OCI-LY3 (cell line): ENCODE measurements at regions not wholly inside any gene's neighbourhood (a gene's known extent, or its start where the extent isn't known, plus 50 kb on each side); places are given as distances from the start of the nearest gene placed in this dataset.

Experiments used
- H2AFZ ChIP-seq: fragments of 200-600, 300-600 bp; shearing (Covaris generic); 2 replicates; pipeline ENCODE4 v1.6.0; 2014; ENCODE audit warnings: antibody characterized with exemption, low read depth, low read length
- H3K27ac ChIP-seq: fragments of 200-600, 300-600 bp; sonication (generic); 2 replicates; pipeline ENCODE4 v1.5.1; 2014; ENCODE audit warnings: mild to moderate bottlenecking, low read length, moderate library complexity, mixed read lengths
- H3K27me3 ChIP-seq: fragments of 200-600, 300-600 bp; sonication (generic); 2 replicates; pipeline ENCODE4 v1.6.1; 2014; ENCODE audit warnings: low read depth, low read length, mixed read lengths
- H3K36me3 ChIP-seq: fragments of 200-600, 300-600 bp; sonication (generic); replicated peaks from 2 replicates; pipeline ENCODE3; 2014; ENCODE audit warnings: low read depth, low read length, mixed read lengths
- H3K4me1 ChIP-seq: fragments of 300-600, 200-600 bp; sonication (generic); 2 replicates; pipeline ENCODE4 v1.6.1; 2014; ENCODE audit warnings: low read length, mixed read lengths
- H3K4me2 ChIP-seq: fragments of 200-600, 300-600 bp; sonication (generic); 2 replicates; pipeline ENCODE4 v1.6.1; 2014; ENCODE audit warnings: low read length, mixed read lengths
- H3K4me3 ChIP-seq: fragments of 300-600, 200-600 bp; sonication (generic); 2 replicates; pipeline ENCODE4 v1.5.1; 2014; ENCODE audit warnings: antibody characterized with exemption, mild to moderate bottlenecking, low read length, moderate library complexity
- H3K79me2 ChIP-seq: fragments of 300-600, 200-600 bp; shearing (Covaris generic); 2 replicates; pipeline ENCODE4 v1.6.1; 2014; ENCODE audit warnings: mild to moderate bottlenecking, low read length, mixed read lengths
- H3K9ac ChIP-seq: fragments of 300-600, 200-600 bp; shearing (Covaris generic); 2 replicates; pipeline ENCODE4 v1.6.0; 2014; ENCODE audit warnings: mild to moderate bottlenecking, low read length, moderate library complexity
- H3K9me3 ChIP-seq: fragments of 200-600, 300-600 bp; shearing (Covaris generic); 2 replicates; pipeline ENCODE4 v1.6.1; 2014; ENCODE audit warnings: low read length, mixed read lengths; ENCODE audit not compliant: insufficient read depth
- H4K20me1 ChIP-seq: fragments of 200-600, 300-600 bp; sonication (generic); 2 replicates; pipeline ENCODE4 v1.6.1; 2016; ENCODE audit warnings: low read length, mixed read lengths; ENCODE audit not compliant: insufficient read depth
- EZH2phosphoT487 ChIP-seq: fragments of 200-600 bp; shearing (Covaris generic); IDR thresholded peaks from 2 replicates; pipeline ENCODE4 v1.6.1; 2018; ENCODE audit warnings: antibody characterized with exemption, mixed run types, low read depth
- TF ChIP-seq, protein P1 (sequence below): fragments of 200-600, 300-600 bp; sonication (generic); IDR thresholded peaks from 2 replicates; pipeline ENCODE4 v1.5.1; 2014; ENCODE audit warnings: antibody characterized with exemption, low read length, low read depth

DNA sequence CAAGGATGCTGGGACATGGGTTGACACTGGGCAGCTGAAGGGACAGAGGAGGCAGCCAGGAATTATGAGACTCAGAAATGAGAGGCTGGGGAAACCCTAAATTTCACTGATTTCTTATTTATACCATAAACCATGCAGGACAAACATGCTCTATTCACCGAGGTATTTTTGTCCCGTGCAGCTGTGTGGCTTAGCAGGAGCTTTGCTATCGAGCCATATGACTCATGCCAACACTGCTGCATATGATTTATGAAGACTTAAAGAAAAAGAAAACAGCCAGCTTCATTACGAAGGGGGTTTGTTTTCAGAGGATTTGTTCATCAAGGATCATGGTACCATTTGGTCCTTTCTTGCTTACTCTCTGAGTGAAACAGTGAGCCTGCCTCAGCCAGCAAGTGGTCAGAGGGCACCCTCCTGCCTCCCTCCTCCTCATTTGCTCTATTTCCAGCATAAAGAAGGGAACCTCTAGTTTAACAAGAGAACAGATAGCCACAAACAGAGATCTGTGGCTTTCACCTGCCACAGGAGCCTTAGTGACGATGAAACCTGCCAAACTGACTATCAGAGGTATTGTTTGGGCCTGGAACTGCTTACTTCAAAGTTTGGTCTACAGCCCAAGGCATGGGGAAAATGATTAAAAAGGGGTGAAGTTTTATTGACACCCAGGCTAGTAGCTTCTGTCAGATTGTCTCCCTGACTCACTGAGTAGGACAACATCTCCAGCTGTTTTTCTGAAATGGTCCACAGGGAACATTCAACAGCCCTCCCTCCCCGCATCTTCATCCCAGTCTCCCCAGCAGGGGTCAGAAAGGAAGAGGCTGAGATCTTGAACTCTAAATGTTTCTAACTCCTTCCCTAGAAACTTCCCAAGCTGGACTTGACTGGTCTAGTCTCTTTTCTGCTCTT, 80.1 kb upstream of the MAML3 start:
- H4K20me1 ChIP-seq, result no peaks in the 10 kb centered on the region
- H3K4me2 ChIP-seq, result no peak overlapping the region
- H2AFZ ChIP-seq, result no peak overlapping the region
- peaks cover 69% of the 10 kb centered on the region for H3K27me3 ChIP-seq
- no peaks in the 10 kb centered on the region for H3K36me3 ChIP-seq
- H3K9ac ChIP-seq, result no peak overlapping the region
- no peaks in the 10 kb centered on the region for H3K79me2 ChIP-seq
- no peaks in the 10 kb centered on the region for H3K4me1 ChIP-seq
- no peak for TF ChIP-seq EZH2phosphoT487
- TF ChIP-seq, protein P1, sequence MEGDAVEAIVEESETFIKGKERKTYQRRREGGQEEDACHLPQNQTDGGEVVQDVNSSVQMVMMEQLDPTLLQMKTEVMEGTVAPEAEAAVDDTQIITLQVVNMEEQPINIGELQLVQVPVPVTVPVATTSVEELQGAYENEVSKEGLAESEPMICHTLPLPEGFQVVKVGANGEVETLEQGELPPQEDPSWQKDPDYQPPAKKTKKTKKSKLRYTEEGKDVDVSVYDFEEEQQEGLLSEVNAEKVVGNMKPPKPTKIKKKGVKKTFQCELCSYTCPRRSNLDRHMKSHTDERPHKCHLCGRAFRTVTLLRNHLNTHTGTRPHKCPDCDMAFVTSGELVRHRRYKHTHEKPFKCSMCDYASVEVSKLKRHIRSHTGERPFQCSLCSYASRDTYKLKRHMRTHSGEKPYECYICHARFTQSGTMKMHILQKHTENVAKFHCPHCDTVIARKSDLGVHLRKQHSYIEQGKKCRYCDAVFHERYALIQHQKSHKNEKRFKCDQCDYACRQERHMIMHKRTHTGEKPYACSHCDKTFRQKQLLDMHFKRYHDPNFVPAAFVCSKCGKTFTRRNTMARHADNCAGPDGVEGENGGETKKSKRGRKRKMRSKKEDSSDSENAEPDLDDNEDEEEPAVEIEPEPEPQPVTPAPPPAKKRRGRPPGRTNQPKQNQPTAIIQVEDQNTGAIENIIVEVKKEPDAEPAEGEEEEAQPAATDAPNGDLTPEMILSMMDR, result no peak
- no peak overlapping the region for H3K4me3 ChIP-seq
- H3K27ac ChIP-seq, result no peak overlapping the region
- no peaks in the 10 kb centered on the region for H3K9me3 ChIP-seq

DNA sequence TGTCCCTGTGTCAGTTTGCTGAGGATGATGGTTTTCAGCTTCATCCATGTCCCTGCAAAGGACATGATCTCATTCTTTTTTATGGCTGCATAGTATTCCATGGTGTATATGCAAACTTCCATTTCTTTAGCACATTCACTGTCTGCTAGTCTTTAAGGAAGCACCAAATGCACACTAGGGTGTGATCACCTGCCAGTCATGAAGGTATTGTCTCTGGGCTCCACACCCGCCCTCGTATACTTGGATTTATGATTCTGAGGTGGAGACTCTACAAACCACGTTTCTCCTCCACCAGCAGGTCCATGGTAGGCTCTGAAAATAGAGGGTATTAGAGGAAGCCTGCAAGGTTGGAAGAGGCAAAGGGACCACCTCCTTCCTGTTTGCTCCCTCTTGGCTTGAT, 75.9 kb upstream of the MAML3 start:
- H3K79me2 ChIP-seq, result no peaks in the 10 kb centered on the region
- no peak overlapping the region for H3K4me3 ChIP-seq
- H2AFZ ChIP-seq, result no peak overlapping the region
- no peaks in the 10 kb centered on the region for H3K9me3 ChIP-seq
- H3K9ac ChIP-seq, result no peak overlapping the region
- no peak overlapping the region for H3K4me2 ChIP-seq
- no peaks in the 10 kb centered on the region for H4K20me1 ChIP-seq
- H3K27me3 ChIP-seq, result peaks cover 54% of the 10 kb centered on the region
- no peak overlapping the region for H3K27ac ChIP-seq
- no peaks in the 10 kb centered on the region for H3K36me3 ChIP-seq
- TF ChIP-seq, protein P1, result no peak
- no peak for TF ChIP-seq EZH2phosphoT487
- H3K4me1 ChIP-seq, result no peaks in the 10 kb centered on the region

DNA sequence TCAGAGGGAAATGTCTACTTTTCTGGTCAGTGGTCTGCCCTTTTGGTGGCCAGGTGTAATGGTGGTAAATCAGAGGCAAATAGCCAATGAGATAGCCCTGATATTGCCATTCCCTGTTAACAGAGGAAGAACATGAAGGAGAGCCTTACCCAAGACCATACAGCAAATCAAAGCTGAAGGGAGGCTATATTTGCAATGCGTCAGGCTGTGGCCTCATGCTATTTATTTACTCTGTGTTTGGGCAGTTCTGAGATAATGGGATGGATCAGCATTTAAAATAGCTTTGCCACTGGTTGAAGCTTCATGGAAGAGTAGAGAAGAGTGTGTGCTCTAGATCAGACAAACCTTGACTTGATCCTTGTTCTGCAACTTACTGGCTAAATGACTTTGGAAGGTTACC, 73.3 kb upstream of the MAML3 start:
- TF ChIP-seq, protein P1, result no peak
- no peak for TF ChIP-seq EZH2phosphoT487
- Histone ChIP-seq H3K36me3 (no peaks in the 10 kb centered on the region), H3K79me2 (no peaks in the 10 kb centered on the region), H3K27me3 (peaks cover 42% of the 10 kb centered on the region), H3K9ac (no peak overlapping the region), H3K4me2 (no peak overlapping the region), H2AFZ (no peak overlapping the region), H3K4me3 (no peak overlapping the region), H3K9me3 (no peaks in the 10 kb centered on the region), H4K20me1 (no peaks in the 10 kb centered on the region), H3K27ac (no peak overlapping the region), H3K4me1 (no peaks in the 10 kb centered on the region)

DNA sequence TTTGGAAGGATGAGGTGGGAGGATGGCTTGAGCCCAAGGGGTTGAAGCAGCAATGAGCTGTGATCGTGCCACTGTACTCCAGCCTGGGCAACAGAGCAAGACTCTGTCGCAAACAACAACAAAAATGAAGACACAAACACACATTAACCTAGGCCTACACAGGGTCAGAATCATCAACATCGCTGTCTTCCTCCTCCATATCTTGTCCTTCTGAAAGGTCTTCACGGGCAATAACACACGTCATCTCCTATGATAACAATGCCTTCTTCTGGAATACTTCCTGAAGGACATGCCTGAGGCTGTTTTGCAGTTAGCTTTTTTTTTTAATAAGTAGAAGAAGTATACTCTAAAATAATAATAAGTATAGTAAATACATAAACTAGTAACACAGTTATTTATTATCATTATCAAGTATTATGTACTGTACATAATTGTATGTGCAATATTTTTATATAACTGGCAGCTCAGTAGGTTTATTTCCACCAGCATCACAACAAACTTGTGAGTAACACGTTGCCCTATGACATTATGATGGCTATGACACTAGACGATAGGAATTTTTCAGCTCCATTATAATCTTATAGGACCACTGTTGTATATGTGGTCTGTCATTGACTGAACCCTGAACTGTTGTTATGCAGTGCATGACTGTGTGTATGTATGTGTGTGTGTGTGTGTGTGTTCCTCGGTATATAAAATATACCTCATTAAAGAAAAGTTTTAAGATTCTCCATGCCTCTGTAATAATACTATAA, 69.2 kb upstream of the MAML3 start:
- Histone ChIP-seq H3K27me3 (peaks cover 24% of the 10 kb centered on the region; the same call in 1 of the 2 replicates), H3K4me3 (no peak overlapping the region)

More for the DNA sequence above, 69.2 kb upstream of the MAML3 start:
- no peak overlapping the region for H3K27ac ChIP-seq
- no peak overlapping the region for H3K9ac ChIP-seq
- no peaks in the 10 kb centered on the region for H3K4me1 ChIP-seq
- H3K9me3 ChIP-seq, result no peaks in the 10 kb centered on the region
- H2AFZ ChIP-seq, result no peak overlapping the region
- no peaks in the 10 kb centered on the region for H3K79me2 ChIP-seq
- no peaks in the 10 kb centered on the region for H3K36me3 ChIP-seq
- TF ChIP-seq, protein P1, result no peak
- TF ChIP-seq EZH2phosphoT487, result no peak
- H4K20me1 ChIP-seq, result no peaks in the 10 kb centered on the region
- no peak overlapping the region for H3K4me2 ChIP-seq
